Stimulated activated CD4-positive, alpha-beta T cell treated with anti-CD3 and anti-CD28 coated beads, TNF-alpha, amount 100 ng/mL, for 4 hours (primary cell): ENCODE measurements at regions not wholly inside any gene's neighbourhood (a gene's known extent, or its start where the extent isn't known, plus 50 kb on each side); places are given as distances from the start of the nearest gene placed in this dataset.
"Not testable (repeated sequence)": the region's sequence is repeated elsewhere in the genome, so short reads cannot be mapped to it uniquely, and the experiment has no call there.

Source experiments
- DNase-seq, 3 experiments: peaks; one replicate each; pipeline ENCODE4 v3.0.0-alpha.2; 2020; ENCODE audit warnings: low read depth in 3 of 3

- DNase-seq = no peak
These were observed 125.9 kb downstream of the CCER1 start for GRCh38 chr12:90829044-90829443.

- no peak for DNase-seq
These were observed 126.4 kb downstream of the CCER1 start for GRCh38 chr12:90828621-90829020.

- DNase-seq = no peak
These were observed 127.4 kb downstream of the CCER1 start for GRCh38 chr12:90827567-90827966.

- no peak for DNase-seq
These were observed 128.9 kb downstream of the CCER1 start for GRCh38 chr12:90826036-90826435.

- no peak for DNase-seq
These were observed 131.1 kb downstream of the CCER1 start for GRCh38 chr12:90823859-90824258.

GRCh38 chr12:90819709-90820108 lies 135.3 kb downstream of the CCER1 start:
- DNase-seq = no peak

- no peak for DNase-seq
These were observed 138.5 kb downstream of the CCER1 start for GRCh38 chr12:90816353-90817089.

- DNase-seq = no peak
These were observed 145.0 kb downstream of the CCER1 start for GRCh38 chr12:90809940-90810339.

GRCh38 chr12:90808568-90808967 lies 146.4 kb downstream of the CCER1 start:
- no peak for DNase-seq

- DNase-seq = no peak
These were observed 152.2 kb downstream of the CCER1 start for GRCh38 chr12:90802727-90803126.

- DNase-seq = no peak
These were observed 153.2 kb downstream of the CCER1 start for GRCh38 chr12:90801776-90802175.

GRCh38 chr12:90794212-90794611 lies 160.8 kb downstream of the CCER1 start:
- DNase-seq = no peak

- DNase-seq = not testable (repeated sequence)
These were observed 162.3 kb downstream of the CCER1 start for GRCh38 chr12:90792718-90793117.

- no peak for DNase-seq
These were observed 163.5 kb downstream of the CCER1 start for GRCh38 chr12:90791445-90791844.

GRCh38 chr12:90790747-90791146 lies 164.2 kb downstream of the CCER1 start:
- no peak for DNase-seq

- DNase-seq = no peak
These were observed 181.5 kb downstream of the CCER1 start for GRCh38 chr12:90773491-90773890.

- DNase-seq = no peak
These were observed 184.1 kb downstream of the CCER1 start for GRCh38 chr12:90770861-90771260.

GRCh38 chr12:90757957-90758356 lies 197.0 kb downstream of the CCER1 start:
- no peak for DNase-seq

GRCh38 chr12:90745211-90745610 lies 209.8 kb downstream of the CCER1 start:
- DNase-seq = no peak

GRCh38 chr12:90741611-90742010 lies 213.4 kb downstream of the CCER1 start:
- DNase-seq = no peak

GRCh38 chr12:90729736-90730135 lies 225.2 kb downstream of the CCER1 start:
- DNase-seq = no peak

- no peak for DNase-seq
These were observed 242.3 kb downstream of the CCER1 start for GRCh38 chr12:90712671-90713070.

GRCh38 chr12:90710711-90711110 lies 244.3 kb downstream of the CCER1 start:
- DNase-seq = no peak

GRCh38 chr12:90706036-90706435 lies 248.9 kb downstream of the CCER1 start:
- DNase-seq = no peak
